HepG2 (cell line): ENCODE measurements at regions not wholly inside any gene's neighbourhood (a gene's known extent, or its start where the extent isn't known, plus 50 kb on each side); places are given as distances from the start of the nearest gene placed in this dataset.

Experiments used
- ATAC-seq: fragments of 200-7000 bp; cut with Tn5 transposase; 3 replicates; pipeline ENCODE4 v1.9.1; 2020; ENCODE audit warnings: mild to moderate bottlenecking, moderate library complexity
- BruUV-seq: library from RNA; stranded (reverse); fragments of 400-500 nt; replicated peaks from 2 replicates; lab custom pipeline; 2021; lab: Mats Ljungman, UMichigan
- CTCF ChIA-PET: fragments of 300-600 bp; formaldehyde crosslinking; extraction: SDS; loops from one replicate; lab custom pipeline; 2021; ENCODE audit warnings: low total read pairs, inconsistent platforms, low intra/inter-chr PET ratio; lab: Yijun Ruan, JAX
- POLR2A ChIA-PET: fragments of 350-600 bp; sonication (Branson Sonifier 250); formaldehyde crosslinking; loops from one replicate; lab custom pipeline; 2020; ENCODE audit warnings: antibody characterized with exemption, inconsistent platforms; lab: Yijun Ruan, JAX
- DNase-seq: peaks from one replicate; pipeline ENCODE4 v3.0.0-alpha.2; 2015; ENCODE audit warnings: low spot score
- FAIRE-seq: peaks from 3 replicates; lab custom pipeline; 2011; peaks lifted over from hg19 to GRCh38; lab: Jason Lieb, UNC
- H2AFZ ChIP-seq: one replicate; pipeline ENCODE4 v1.6.1; 2011; ENCODE audit warnings: low read length, inconsistent platforms
- H3K27ac ChIP-seq: fragments of 300-600 bp; 3 replicates; pipeline ENCODE4 v1.8.0; 2011; ENCODE audit warnings: mixed run types, mild to moderate bottlenecking, mixed read lengths, low read length, inconsistent platforms; ENCODE audit not compliant: insufficient read depth; ENCODE audit errors: extremely low read length
- H3K27me3 ChIP-seq, 2 experiments: fragments of 200-600 bp in 1 of 2; 2 replicates in 1 of 2; 3 replicates in 1 of 2; pipeline versions ENCODE4 v1.6.0 to v1.8.0; 2011; ENCODE audit warnings: low read length in 2 of 2, mild to moderate bottlenecking in 2 of 2, moderate library complexity in 2 of 2, inconsistent platforms in 1 of 2; ENCODE audit not compliant: insufficient read depth in 2 of 2, control insufficient read depth in 1 of 2
- H3K36me3 ChIP-seq, 2 experiments: fragments of 200-600 bp in 1 of 2; replicated peaks in 1 of 2; 2 replicates in 1 of 2; 3 replicates in 1 of 2; pipeline versions ENCODE4 v1.5.1 to v1.8.0; 2011; ENCODE audit warnings: low read length in 2 of 2, inconsistent platforms in 1 of 2; ENCODE audit not compliant: insufficient read depth in 2 of 2, control insufficient read depth in 1 of 2
- H3K4me1 ChIP-seq: 2 replicates; pipeline ENCODE4 v1.5.1; 2012; ENCODE audit warnings: low read length, inconsistent platforms; ENCODE audit not compliant: insufficient read depth
- H3K4me2 ChIP-seq: 2 replicates; pipeline ENCODE4 v1.6.0; 2011; ENCODE audit warnings: low read depth, low read length, inconsistent platforms
- H3K4me3 ChIP-seq, 3 experiments: fragments of 200-600 bp in 1 of 3; sonication (generic), shearing (Covaris generic) in 1 of 3; replicated peaks in 1 of 3; 2 replicates each; pipeline ENCODE4 v1.5.1; 2011 to 2016; ENCODE audit warnings: low read length in 3 of 3, inconsistent platforms in 2 of 3, low read depth in 2 of 3, mild to moderate bottlenecking in 2 of 3, control low read depth in 1 of 3, mixed read lengths in 1 of 3; ENCODE audit not compliant: insufficient read depth in 1 of 3
- H3K79me2 ChIP-seq: one replicate; pipeline ENCODE4 v1.6.1; 2011; ENCODE audit warnings: low read length, inconsistent platforms; ENCODE audit not compliant: insufficient read depth
- H3K9ac ChIP-seq: 2 replicates; pipeline ENCODE4 v1.6.0; 2011; ENCODE audit warnings: mild to moderate bottlenecking, low read depth, low read length, inconsistent platforms; ENCODE audit not compliant: insufficient read depth
- H3K9me3 ChIP-seq: 2 replicates; pipeline ENCODE4 v1.5.1; 2012; ENCODE audit warnings: mild to moderate bottlenecking, low read length
- H4K20me1 ChIP-seq: 2 replicates; pipeline ENCODE4 v1.6.0; 2011; ENCODE audit warnings: inconsistent platforms, mild to moderate bottlenecking, low read length, moderate library complexity; ENCODE audit not compliant: insufficient read depth
- CBX1 ChIP-seq: IDR thresholded peaks from one replicate; pipeline ENCODE4 v1.6.1; 2016; ENCODE audit warnings: antibody characterized with exemption, low read depth
- DR1 ChIP-seq: sonication (generic); formaldehyde crosslinking; IDR thresholded peaks from 2 replicates; pipeline ENCODE4 v1.8.0; 2021; ENCODE audit warnings: mild to moderate bottlenecking, missing genetic modification reagents, inconsistent platforms
- IKZF4 ChIP-seq: sonication (generic); formaldehyde crosslinking; IDR thresholded peaks from 2 replicates; pipeline ENCODE4 v1.5.1; 2020; ENCODE audit warnings: borderline replicate concordance, mild to moderate bottlenecking, low read depth, missing genetic modification reagents; ENCODE audit errors: not compliant biosample characterization
- JUN ChIP-seq: sonication (generic); formaldehyde crosslinking; IDR thresholded peaks from 2 replicates; pipeline ENCODE4 v1.4.0; 2020; ENCODE audit warnings: mild to moderate bottlenecking, missing genetic modification reagents
- KDM4B ChIP-seq: sonication (generic); formaldehyde crosslinking; IDR thresholded peaks from 2 replicates; pipeline ENCODE4 v1.4.0; 2020; ENCODE audit warnings: missing genetic modification reagents
- MTA3 ChIP-seq: sonication (generic); formaldehyde crosslinking; IDR thresholded peaks from 2 replicates; pipeline ENCODE4 v1.4.0; 2020; ENCODE audit warnings: missing genetic modification reagents
- MZF1 ChIP-seq: sonication (generic); formaldehyde crosslinking; IDR thresholded peaks from 2 replicates; pipeline ENCODE4 v1.8.1; 2023; ENCODE audit warnings: mild to moderate bottlenecking, missing genetic modification reagents, borderline replicate concordance
- SRY ChIP-seq: sonication (generic); formaldehyde crosslinking; IDR thresholded peaks from 2 replicates; pipeline ENCODE4 v1.8.0; 2022; ENCODE audit warnings: mild to moderate bottlenecking, missing genetic modification reagents
- YY1 ChIP-seq: IDR thresholded peaks from 2 replicates; pipeline ENCODE4 v1.6.1; 2011; ENCODE audit warnings: low read length, low read depth, moderate library complexity, mild to moderate bottlenecking; ENCODE audit not compliant: insufficient read depth, insufficient replicate concordance
- ZFP41 ChIP-seq: sonication (generic); formaldehyde crosslinking; IDR thresholded peaks from 2 replicates; pipeline ENCODE4 v1.4.0; 2020; ENCODE audit warnings: mild to moderate bottlenecking, missing genetic modification reagents, borderline replicate concordance
- ZNF484 ChIP-seq: sonication (generic); formaldehyde crosslinking; IDR thresholded peaks from 2 replicates; pipeline ENCODE4 v1.5.1; 2020; ENCODE audit warnings: mild to moderate bottlenecking, low read depth, missing genetic modification reagents, borderline replicate concordance
- ZSCAN22 ChIP-seq: sonication (generic); formaldehyde crosslinking; IDR thresholded peaks from 2 replicates; pipeline ENCODE4 v1.4.0; 2020; ENCODE audit warnings: mild to moderate bottlenecking, missing genetic modification reagents
- in situ Hi-C: cut with HindIII; loops from 2 replicates; pipeline ENCODE4 v1.10.0; 2017; ENCODE audit warnings: low pct_unique_long_range_greater_than_20kb; ENCODE audit not compliant: extremely low pct_ligation_motif_present
- intact Hi-C: fragments of 100-400 bp; cut with micrococcal nuclease; formaldehyde crosslinking; loops from one replicate; pipeline ENCODE4 v1.10.0; 2022; ENCODE audit not compliant: unreplicated experiment
- TF ChIP-seq, protein P1 (sequence below): sonication (generic); formaldehyde crosslinking; IDR thresholded peaks from 2 replicates; pipeline ENCODE4 v1.8.0; 2022; ENCODE audit warnings: low read depth, missing genetic modification reagents
- TF ChIP-seq, protein P2 (sequence below): sonication (generic); formaldehyde crosslinking; IDR thresholded peaks from one replicate; pipeline ENCODE4 v1.5.1; 2020; ENCODE audit warnings: mild to moderate bottlenecking, missing genetic modification reagents; ENCODE audit errors: not compliant biosample characterization
- TF ChIP-seq, protein P3 (sequence below): sonication (generic); formaldehyde crosslinking; IDR thresholded peaks from 2 replicates; pipeline ENCODE4 v1.4.0; 2020; ENCODE audit warnings: mild to moderate bottlenecking, missing genetic modification reagents

- H3K79me2 ChIP-seq = no peaks in the 10 kb centered on the region
- intact Hi-C loops = no loop called here
- ChIA-PET POLR2A (no interaction called here), CTCF (no interaction called here)
- peaks cover 0 to 7% of the 10 kb centered on the region in 2 experiments; a peak in 2 of 5 replicates for H3K27me3 ChIP-seq
- no peak overlapping the region for H3K9ac ChIP-seq
- H3K4me1 ChIP-seq = no peaks in the 10 kb centered on the region
- H3K9me3 ChIP-seq = no peaks in the 10 kb centered on the region
- no peaks in the 10 kb centered on the region for H4K20me1 ChIP-seq
- no peak overlapping the region for H3K27ac ChIP-seq
- H3K36me3 ChIP-seq = no peaks in the 10 kb centered on the region
- ATAC-seq = no peak
- FAIRE-seq = no peak
- H2AFZ ChIP-seq = no peak overlapping the region
- in situ Hi-C loops = no loop called here
- no peak for DNase-seq
- no TSS peak for BruUV-seq
- H3K4me3 ChIP-seq = no peak overlapping the region
- no peak overlapping the region for H3K4me2 ChIP-seq
- no peak for TF ChIP-seq ZNF484
- no peak for TF ChIP-seq IKZF4 (CRISPR knock-in tag)
- TF ChIP-seq YY1 = no peak
- TF ChIP-seq, protein P1, sequence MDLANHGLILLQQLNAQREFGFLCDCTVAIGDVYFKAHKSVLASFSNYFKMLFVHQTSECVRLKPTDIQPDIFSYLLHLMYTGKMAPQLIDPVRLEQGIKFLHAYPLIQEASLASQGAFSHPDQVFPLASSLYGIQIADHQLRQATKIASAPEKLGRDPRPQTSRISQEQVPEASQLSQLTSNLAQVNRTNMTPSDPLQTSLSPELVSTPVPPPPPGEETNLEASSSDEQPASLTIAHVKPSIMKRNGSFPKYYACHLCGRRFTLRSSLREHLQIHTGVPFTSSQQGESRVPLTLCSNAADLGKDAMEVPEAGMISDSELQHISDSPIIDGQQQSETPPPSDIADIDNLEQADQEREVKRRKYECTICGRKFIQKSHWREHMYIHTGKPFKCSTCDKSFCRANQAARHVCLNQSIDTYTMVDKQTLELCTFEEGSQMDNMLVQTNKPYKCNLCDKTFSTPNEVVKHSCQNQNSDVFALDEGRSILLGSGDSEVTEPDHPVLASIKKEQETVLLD (CRISPR knock-in tag) = no peak
- no peak for TF ChIP-seq SRY (CRISPR knock-in tag)
- TF ChIP-seq CBX1 = no peak
- TF ChIP-seq MZF1 = no peak
- no peak for TF ChIP-seq ZFP41 (CRISPR knock-in tag)
- TF ChIP-seq KDM4B (CRISPR knock-in tag) = no peak
- TF ChIP-seq, protein P2, sequence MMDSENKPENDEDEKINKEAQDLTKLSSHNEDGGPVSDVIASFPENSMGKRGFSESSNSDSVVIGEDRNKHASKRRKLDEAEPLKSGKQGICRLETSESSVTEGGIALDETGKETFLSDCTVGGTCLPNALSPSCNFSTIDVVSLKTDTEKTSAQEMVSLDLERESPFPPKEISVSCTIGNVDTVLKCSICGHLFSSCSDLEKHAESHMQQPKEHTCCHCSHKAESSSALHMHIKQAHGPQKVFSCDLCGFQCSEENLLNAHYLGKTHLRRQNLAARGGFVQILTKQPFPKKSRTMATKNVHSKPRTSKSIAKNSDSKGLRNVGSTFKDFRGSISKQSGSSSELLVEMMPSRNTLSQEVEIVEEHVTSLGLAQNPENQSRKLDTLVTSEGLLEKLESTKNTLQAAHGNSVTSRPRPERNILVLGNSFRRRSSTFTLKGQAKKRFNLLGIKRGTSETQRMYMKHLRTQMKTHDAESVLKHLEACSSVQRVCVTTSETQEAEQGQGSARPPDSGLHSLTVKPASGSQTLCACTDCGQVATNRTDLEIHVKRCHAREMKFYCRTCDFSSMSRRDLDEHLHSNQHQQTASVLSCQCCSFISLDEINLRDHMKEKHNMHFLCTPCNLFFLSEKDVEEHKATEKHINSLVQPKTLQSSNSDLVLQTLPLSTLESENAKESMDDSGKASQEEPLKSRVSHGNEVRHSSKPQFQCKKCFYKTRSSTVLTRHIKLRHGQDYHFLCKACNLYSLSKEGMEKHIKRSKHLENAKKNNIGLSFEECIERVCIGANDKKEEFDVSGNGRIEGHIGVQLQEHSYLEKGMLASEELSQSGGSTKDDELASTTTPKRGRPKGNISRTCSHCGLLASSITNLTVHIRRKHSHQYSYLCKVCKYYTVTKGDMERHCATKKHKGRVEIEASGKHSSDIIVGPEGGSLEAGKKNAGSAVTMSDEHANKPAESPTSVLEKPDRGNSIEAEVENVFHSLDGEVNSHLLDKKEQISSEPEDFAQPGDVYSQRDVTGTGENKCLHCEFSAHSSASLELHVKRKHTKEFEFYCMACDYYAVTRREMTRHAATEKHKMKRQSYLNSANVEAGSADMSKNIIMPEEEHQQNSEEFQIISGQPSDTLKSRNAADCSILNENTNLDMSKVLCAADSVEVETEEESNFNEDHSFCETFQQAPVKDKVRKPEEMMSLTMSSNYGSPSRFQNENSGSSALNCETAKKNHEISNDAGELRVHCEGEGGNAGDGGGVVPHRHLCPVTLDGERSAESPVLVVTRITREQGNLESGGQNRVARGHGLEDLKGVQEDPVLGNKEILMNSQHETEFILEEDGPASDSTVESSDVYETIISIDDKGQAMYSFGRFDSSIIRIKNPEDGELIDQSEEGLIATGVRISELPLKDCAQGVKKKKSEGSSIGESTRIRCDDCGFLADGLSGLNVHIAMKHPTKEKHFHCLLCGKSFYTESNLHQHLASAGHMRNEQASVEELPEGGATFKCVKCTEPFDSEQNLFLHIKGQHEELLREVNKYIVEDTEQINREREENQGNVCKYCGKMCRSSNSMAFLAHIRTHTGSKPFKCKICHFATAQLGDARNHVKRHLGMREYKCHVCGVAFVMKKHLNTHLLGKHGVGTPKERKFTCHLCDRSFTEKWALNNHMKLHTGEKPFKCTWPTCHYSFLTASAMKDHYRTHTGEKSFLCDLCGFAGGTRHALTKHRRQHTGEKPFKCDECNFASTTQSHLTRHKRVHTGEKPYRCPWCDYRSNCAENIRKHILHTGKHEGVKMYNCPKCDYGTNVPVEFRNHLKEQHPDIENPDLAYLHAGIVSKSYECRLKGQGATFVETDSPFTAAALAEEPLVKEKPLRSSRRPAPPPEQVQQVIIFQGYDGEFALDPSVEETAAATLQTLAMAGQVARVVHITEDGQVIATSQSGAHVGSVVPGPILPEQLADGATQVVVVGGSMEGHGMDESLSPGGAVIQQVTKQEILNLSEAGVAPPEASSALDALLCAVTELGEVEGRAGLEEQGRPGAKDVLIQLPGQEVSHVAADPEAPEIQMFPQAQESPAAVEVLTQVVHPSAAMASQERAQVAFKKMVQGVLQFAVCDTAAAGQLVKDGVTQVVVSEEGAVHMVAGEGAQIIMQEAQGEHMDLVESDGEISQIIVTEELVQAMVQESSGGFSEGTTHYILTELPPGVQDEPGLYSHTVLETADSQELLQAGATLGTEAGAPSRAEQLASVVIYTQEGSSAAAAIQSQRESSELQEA (CRISPR knock-in tag) = no peak
- no peak for TF ChIP-seq ZSCAN22
- no peak for TF ChIP-seq MTA3 (CRISPR knock-in tag)
- no peak for TF ChIP-seq DR1 (CRISPR knock-in tag)
- no peak for TF ChIP-seq JUN (CRISPR knock-in tag)
- TF ChIP-seq, protein P3, sequence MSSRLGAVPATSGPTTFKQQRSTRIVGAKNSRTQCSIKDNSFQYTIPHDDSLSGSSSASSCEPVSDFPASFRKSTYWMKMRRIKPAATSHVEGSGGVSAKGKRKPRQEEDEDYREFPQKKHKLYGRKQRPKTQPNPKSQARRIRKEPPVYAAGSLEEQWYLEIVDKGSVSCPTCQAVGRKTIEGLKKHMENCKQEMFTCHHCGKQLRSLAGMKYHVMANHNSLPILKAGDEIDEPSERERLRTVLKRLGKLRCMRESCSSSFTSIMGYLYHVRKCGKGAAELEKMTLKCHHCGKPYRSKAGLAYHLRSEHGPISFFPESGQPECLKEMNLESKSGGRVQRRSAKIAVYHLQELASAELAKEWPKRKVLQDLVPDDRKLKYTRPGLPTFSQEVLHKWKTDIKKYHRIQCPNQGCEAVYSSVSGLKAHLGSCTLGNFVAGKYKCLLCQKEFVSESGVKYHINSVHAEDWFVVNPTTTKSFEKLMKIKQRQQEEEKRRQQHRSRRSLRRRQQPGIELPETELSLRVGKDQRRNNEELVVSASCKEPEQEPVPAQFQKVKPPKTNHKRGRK (CRISPR knock-in tag) = no peak
Measured at GRCh38 chr10:33632432-33632831, 298.0 kb upstream of the NRP1 start.
